IMR-90 (cell line): ENCODE measurements at regions not wholly inside any gene's neighbourhood (a gene's known extent, or its start where the extent isn't known, plus 50 kb on each side); places are given as distances from the start of the nearest gene placed in this dataset.

Experiments
- BHLHE40 ChIP-seq: fragments of 150-350 bp; IDR thresholded peaks from 2 replicates; pipeline ENCODE4 v1.6.1; 2016; ENCODE audit warnings: mild to moderate bottlenecking, low read depth, low read length
- CEBPB ChIP-seq: IDR thresholded peaks from 2 replicates; pipeline ENCODE4 v1.6.1; 2012; ENCODE audit warnings: low read depth, low read length, improper control_type of control experiment
- CHD1 ChIP-seq: IDR thresholded peaks from 2 replicates; pipeline ENCODE4 v1.6.1; 2012; ENCODE audit warnings: low read depth, low read length, improper control_type of control experiment
- CTCF ChIP-seq: conservative IDR thresholded peaks from 2 replicates; pipeline ENCODE4 v1.5.1; 2012; ENCODE audit warnings: mild to moderate bottlenecking, low read depth, low read length, improper control_type of control experiment
- FOS ChIP-seq: fragments of 150-350 bp; IDR thresholded peaks from 2 replicates; pipeline ENCODE4 v1.6.1; 2016; ENCODE audit warnings: low read depth, low read length
- MAZ ChIP-seq: IDR thresholded peaks from 2 replicates; pipeline ENCODE4 v1.6.1; 2012; ENCODE audit warnings: low read depth, mild to moderate bottlenecking, low read length, improper control_type of control experiment, moderate library complexity, borderline replicate concordance
- MXI1 ChIP-seq: IDR thresholded peaks from 2 replicates; pipeline ENCODE4 v1.6.1; 2012; ENCODE audit warnings: low read depth, mild to moderate bottlenecking, low read length, moderate library complexity, borderline replicate concordance
- POLR2A ChIP-seq: IDR thresholded peaks from 2 replicates; pipeline ENCODE4 v1.6.1; 2012; ENCODE audit warnings: mild to moderate bottlenecking, low read depth, low read length
- RAD21 ChIP-seq: IDR thresholded peaks from 2 replicates; pipeline ENCODE4 v1.6.1; 2012; ENCODE audit warnings: low read length, improper control_type of control experiment
- RCOR1 ChIP-seq: IDR thresholded peaks from 2 replicates; pipeline ENCODE4 v1.6.1; 2012; ENCODE audit warnings: mild to moderate bottlenecking, low read length, improper control_type of control experiment; ENCODE audit not compliant: insufficient replicate concordance
- SMC3 ChIP-seq: fragments of 150-350 bp; IDR thresholded peaks from 2 replicates; pipeline ENCODE4 v1.6.1; 2016; ENCODE audit warnings: low read depth, mild to moderate bottlenecking, antibody characterized with exemption, low read length, moderate library complexity
- USF2 ChIP-seq: fragments of 150-350 bp; IDR thresholded peaks from 2 replicates; pipeline ENCODE4 v1.6.1; 2017; ENCODE audit warnings: mild to moderate bottlenecking, antibody characterized with exemption, low read length, low read depth

GRCh38 chr6:14191761-14192160 is 74.2 kb downstream of the CD83 start:
- TF ChIP-seq CTCF (no peak), MAZ (no peak), FOS (no peak), USF2 (no peak), MXI1 (no peak), CHD1 (no peak), POLR2A (no peak), CEBPB (no peak), RAD21 (no peak), BHLHE40 (no peak), SMC3 (no peak), RCOR1 (no peak)
